MM.1S (cell line): ENCODE measurements at regions not wholly inside any gene's neighbourhood (a gene's known extent, or its start where the extent isn't known, plus 50 kb on each side); places are given as distances from the start of the nearest gene placed in this dataset.

Source experiments
- CTCF ChIP-seq: fragments of 300-600 bp; sonication (generic); IDR thresholded peaks from 2 replicates; pipeline ENCODE4 v1.5.1; 2016; ENCODE audit warnings: antibody characterized with exemption, low read length, mixed read lengths
- EZH2 ChIP-seq: fragments of 300-600 bp; sonication (generic); optimal IDR thresholded peaks from 2 replicates; pipeline ENCODE3; 2017; ENCODE audit warnings: low read depth, mild to moderate bottlenecking, antibody characterized with exemption, low read length, mixed read lengths

- TF ChIP-seq CTCF (no peak), EZH2 (no peak)
These were observed 1339.4 kb downstream of the FAM181B start for GRCh38 chr11:81394311-81394710.
